IMR-90 (cell line): ENCODE measurements at regions not wholly inside any gene's neighbourhood (a gene's known extent, or its start where the extent isn't known, plus 50 kb on each side); places are given as distances from the start of the nearest gene placed in this dataset.

Source experiments
- ATAC-seq: fragments of 200-7000 bp; cut with Tn5 transposase; 2 replicates; pipeline ENCODE4 v1.9.1; 2020; ENCODE audit warnings: low read depth, mild to moderate bottlenecking, moderate library complexity
- BruUV-seq: library from RNA; stranded (reverse); fragments of 400-500 nt; replicated peaks from 2 replicates; lab custom pipeline; 2021; lab: Mats Ljungman, UMichigan
- CTCF ChIA-PET: fragments of 300-600 bp; formaldehyde crosslinking; extraction: SDS; loops from one replicate; lab custom pipeline; 2021; ENCODE audit warnings: antibody characterized with exemption; lab: Yijun Ruan, JAX
- POLR2A ChIA-PET: fragments of 300-600 bp; sonication (Branson Sonifier 250); formaldehyde crosslinking; loops from one replicate; lab custom pipeline; 2022; ENCODE audit warnings: antibody characterized with exemption; ENCODE audit not compliant: unreplicated experiment; lab: Charles Lee
- DNase-seq: peaks from one replicate; pipeline ENCODE4 v3.0.0; 2013
- H2AFZ ChIP-seq: replicated peaks from 2 replicates; pipeline ENCODE3; 2013; ENCODE audit warnings: low read length, mild to moderate bottlenecking; ENCODE audit not compliant: poor library complexity
- H2AK5ac ChIP-seq: 2 replicates; pipeline ENCODE4 v1.6.1; 2013; ENCODE audit warnings: low read depth, low read length, inconsistent platforms
- H2AK9ac ChIP-seq: replicated peaks from 2 replicates; pipeline ENCODE3; 2013; ENCODE audit warnings: mild to moderate bottlenecking, low read depth, low read length, moderate library complexity; ENCODE audit not compliant: poor library complexity
- H2BK120ac ChIP-seq: 2 replicates; pipeline ENCODE4 v1.6.1; 2013; ENCODE audit warnings: low read depth, low read length, inconsistent platforms
- H2BK15ac ChIP-seq: 3 replicates; pipeline ENCODE4 v1.6.1; 2013; ENCODE audit warnings: low read depth, low read length, inconsistent platforms
- H2BK20ac ChIP-seq: 2 replicates; pipeline ENCODE4 v1.6.1; 2013; ENCODE audit warnings: low read depth, mild to moderate bottlenecking, inconsistent platforms, low read length, moderate library complexity
- H2BK5ac ChIP-seq: 2 replicates; pipeline ENCODE4 v1.6.1; 2013; ENCODE audit warnings: mild to moderate bottlenecking, low read depth, low read length, inconsistent platforms; ENCODE audit not compliant: poor library complexity, severe bottlenecking
- H3K14ac ChIP-seq: replicated peaks from 2 replicates; pipeline ENCODE4 v1.6.1; 2013; ENCODE audit warnings: low read depth, low read length, inconsistent platforms
- H3K18ac ChIP-seq: 2 replicates; pipeline ENCODE4 v1.6.1; 2013; ENCODE audit warnings: low read depth, low read length, control low read depth
- H3K23ac ChIP-seq: 2 replicates; pipeline ENCODE4 v1.6.1; 2013; ENCODE audit warnings: low read depth, low read length, inconsistent platforms
- H3K27ac ChIP-seq: 2 replicates; pipeline ENCODE4 v1.5.1; 2013; ENCODE audit warnings: mild to moderate bottlenecking, control low read depth, low read length; ENCODE audit not compliant: insufficient read depth
- H3K27me3 ChIP-seq: 2 replicates; pipeline ENCODE4 v1.6.1; 2013; ENCODE audit warnings: low read length; ENCODE audit not compliant: control insufficient read depth, insufficient read depth
- H3K36me3 ChIP-seq: 2 replicates; pipeline ENCODE4 v1.6.1; 2013; ENCODE audit warnings: low read length, mixed read lengths; ENCODE audit not compliant: control insufficient read depth, insufficient read depth
- H3K4ac ChIP-seq: 2 replicates; pipeline ENCODE4 v1.6.1; 2013; ENCODE audit warnings: low read depth, low read length, inconsistent platforms
- H3K4me1 ChIP-seq: 2 replicates; pipeline ENCODE4 v1.6.1; 2013; ENCODE audit warnings: low read length, mixed read lengths; ENCODE audit not compliant: control insufficient read depth, insufficient read depth
- H3K4me2 ChIP-seq: 2 replicates; pipeline ENCODE4 v1.6.1; 2013; ENCODE audit warnings: low read depth, mild to moderate bottlenecking, control low read depth, low read length, moderate library complexity
- H3K4me3 ChIP-seq: 2 replicates; pipeline ENCODE4 v1.5.1; 2013; ENCODE audit warnings: low read depth, mild to moderate bottlenecking, control low read depth, low read length, moderate library complexity; ENCODE audit not compliant: insufficient read depth
- H3K56ac ChIP-seq: 2 replicates; pipeline ENCODE4 v1.6.1; 2013; ENCODE audit warnings: low read length, inconsistent platforms; ENCODE audit not compliant: insufficient read depth; ENCODE audit errors: extremely low read depth
- H3K79me1 ChIP-seq, 2 experiments: 2 replicates each; pipeline ENCODE4 v1.6.1; 2013; ENCODE audit warnings: low read length in 2 of 2, inconsistent platforms in 1 of 2, low read depth in 1 of 2
- H3K9ac ChIP-seq: 2 replicates; pipeline ENCODE4 v1.6.1; 2013; ENCODE audit warnings: low read depth, low read length, control low read depth
- H3K9me1 ChIP-seq: 2 replicates; pipeline ENCODE4 v1.6.1; 2013; ENCODE audit warnings: low read length, inconsistent platforms; ENCODE audit not compliant: insufficient read depth
- H3K9me3 ChIP-seq: 2 replicates; pipeline ENCODE4 v1.6.1; 2013; ENCODE audit warnings: low read length; ENCODE audit not compliant: control insufficient read depth, insufficient read depth
- H4K20me1 ChIP-seq: 2 replicates; pipeline ENCODE4 v1.6.1; 2013; ENCODE audit warnings: low read length, inconsistent platforms; ENCODE audit not compliant: insufficient read depth
- H4K5ac ChIP-seq: 2 replicates; pipeline ENCODE4 v1.6.1; 2013; ENCODE audit warnings: mild to moderate bottlenecking, low read depth, low read length, control low read depth
- H4K8ac ChIP-seq, 2 experiments: 2 replicates each; pipeline ENCODE4 v1.6.1; 2013; ENCODE audit warnings: low read depth in 2 of 2, low read length in 2 of 2, control low read depth in 1 of 2, inconsistent platforms in 1 of 2
- H4K91ac ChIP-seq: 2 replicates; pipeline ENCODE4 v1.6.1; 2013; ENCODE audit warnings: low read depth, low read length, inconsistent platforms; ENCODE audit not compliant: insufficient read depth
- BHLHE40 ChIP-seq: fragments of 150-350 bp; IDR thresholded peaks from 2 replicates; pipeline ENCODE4 v1.6.1; 2016; ENCODE audit warnings: mild to moderate bottlenecking, low read depth, low read length
- CEBPB ChIP-seq: IDR thresholded peaks from 2 replicates; pipeline ENCODE4 v1.6.1; 2012; ENCODE audit warnings: low read depth, low read length, improper control_type of control experiment
- FOS ChIP-seq: fragments of 150-350 bp; IDR thresholded peaks from 2 replicates; pipeline ENCODE4 v1.6.1; 2016; ENCODE audit warnings: low read depth, low read length
- MAFK ChIP-seq: IDR thresholded peaks from 2 replicates; pipeline ENCODE4 v1.6.1; 2012; ENCODE audit warnings: low read depth, low read length, improper control_type of control experiment
- MAZ ChIP-seq: IDR thresholded peaks from 2 replicates; pipeline ENCODE4 v1.6.1; 2012; ENCODE audit warnings: low read depth, mild to moderate bottlenecking, low read length, improper control_type of control experiment, moderate library complexity, borderline replicate concordance
- MXI1 ChIP-seq: IDR thresholded peaks from 2 replicates; pipeline ENCODE4 v1.6.1; 2012; ENCODE audit warnings: low read depth, mild to moderate bottlenecking, low read length, moderate library complexity, borderline replicate concordance
- NFE2L2 ChIP-seq: fragments of 150-350 bp; IDR thresholded peaks from 2 replicates; pipeline ENCODE4 v1.6.1; 2016; ENCODE audit warnings: low read depth, mild to moderate bottlenecking, low read length
- POLR2A ChIP-seq: IDR thresholded peaks from 2 replicates; pipeline ENCODE4 v1.6.1; 2012; ENCODE audit warnings: mild to moderate bottlenecking, low read depth, low read length
- RAD21 ChIP-seq: IDR thresholded peaks from 2 replicates; pipeline ENCODE4 v1.6.1; 2012; ENCODE audit warnings: low read length, improper control_type of control experiment
- RFX5 ChIP-seq: IDR thresholded peaks from 2 replicates; pipeline ENCODE4 v1.8.0; 2012; ENCODE audit warnings: low read depth, mild to moderate bottlenecking, low read length, moderate library complexity
- WGBS, 2 experiments: methylation state at CpG; one replicate each; pipeline versions ENCODE4 v1.1.5 to v1.1.7; 2013; ENCODE audit warnings: missing lambda C conversion rate in 2 of 2; ENCODE audit not compliant: insufficient read length in 1 of 2; ENCODE audit errors: extremely low coverage in 2 of 2; 5-methylcytosine and 5-hydroxymethylcytosine counted together
- dilution Hi-C: fragments of 300-500 bp; cut with HindIII; formaldehyde crosslinking; loops from one replicate; pipeline ENCODE4 v1.14.3; 2018; ENCODE audit warnings: low sequenced_read_pairs; ENCODE audit not compliant: unreplicated experiment
- in situ Hi-C: fragments of 300-500 bp; cut with MboI; formaldehyde crosslinking; loops from 3 replicates; pipeline ENCODE4 v1.14.3; 2019; ENCODE audit warnings: low sequenced_read_pairs, inconsistent platforms, mixed read lengths
- intact Hi-C: fragments of 100-400 bp; cut with micrococcal nuclease; formaldehyde crosslinking; loops from 2 replicates; pipeline ENCODE4 v1.10.0; 2022
- TF ChIP-seq, protein P1 (sequence below): conservative IDR thresholded peaks from 2 replicates; pipeline ENCODE4 v1.5.1; 2012; ENCODE audit warnings: mild to moderate bottlenecking, low read depth, low read length, improper control_type of control experiment
- TF ChIP-seq, protein P2 (sequence below): fragments of 150-350 bp; IDR thresholded peaks from 2 replicates; pipeline ENCODE4 v1.6.1; 2016; ENCODE audit warnings: low read depth, mild to moderate bottlenecking, low read length, moderate library complexity, borderline replicate concordance
- TF ChIP-seq, protein P3 (sequence below): fragments of 150-350 bp; IDR thresholded peaks from 2 replicates; pipeline ENCODE4 v1.6.1; 2017; ENCODE audit warnings: mild to moderate bottlenecking, antibody characterized with exemption, low read length, low read depth

DNA sequence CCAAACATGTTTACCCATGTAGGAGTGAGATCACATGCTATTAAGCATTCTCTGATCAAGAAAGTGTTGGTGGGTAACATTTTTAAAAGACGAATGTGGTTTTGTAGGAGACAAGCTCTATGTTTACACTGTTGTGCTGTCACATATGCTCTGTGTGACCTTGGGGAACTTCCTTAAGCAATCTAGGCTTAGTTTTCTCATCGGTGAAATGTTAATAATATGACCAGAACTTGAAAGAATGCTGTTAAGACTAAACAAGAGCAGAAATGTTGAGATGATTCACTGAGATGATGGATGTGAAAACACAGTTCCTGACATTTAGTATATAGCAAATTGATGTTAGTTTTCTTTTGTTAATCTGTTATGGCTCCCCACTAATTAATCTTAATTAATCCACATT is 860.9 kb upstream of the CNTNAP5 start:
- H3K4me2 ChIP-seq: no peak overlapping the region
- no peak overlapping the region for H3K56ac ChIP-seq
- CTCF ChIA-PET: no interaction called here
- no peaks in the 10 kb centered on the region for H3K79me1 ChIP-seq
- WGBS, 2 experiments: no CpG with 5 or more reads among the region's 2 CpGs
- no peak overlapping the region for H3K4ac ChIP-seq
- dilution Hi-C loops: no loop called here
- POLR2A ChIA-PET: no interaction called here
- no peak overlapping the region for H3K9ac ChIP-seq
- ATAC-seq (no peak), DNase-seq (no peak)
- no peak overlapping the region for H4K91ac ChIP-seq
- no peak overlapping the region for H3K14ac ChIP-seq
- no peaks in the 10 kb centered on the region for H3K36me3 ChIP-seq
- H3K9me1 ChIP-seq: no peaks in the 10 kb centered on the region
- peaks cover 3% of the 10 kb centered on the region; the same call in 1 of the 2 replicates for H3K9me3 ChIP-seq
- intact Hi-C loops: no loop called here
- no peak overlapping the region for H2AK5ac ChIP-seq
- no peak overlapping the region for H3K27ac ChIP-seq
- H3K4me3 ChIP-seq: no peak overlapping the region
- no peak overlapping the region for H4K8ac ChIP-seq
- no peak overlapping the region for H2BK15ac ChIP-seq
- no peaks in the 10 kb centered on the region for H4K20me1 ChIP-seq
- no peak overlapping the region for H2BK5ac ChIP-seq
- no peak overlapping the region for H2BK20ac ChIP-seq
- no peaks in the 10 kb centered on the region for H3K4me1 ChIP-seq
- H2AFZ ChIP-seq: no peak overlapping the region
- in situ Hi-C loops: no loop called here
- H3K27me3 ChIP-seq: no peaks in the 10 kb centered on the region
- no peak overlapping the region for H2BK120ac ChIP-seq
- TF ChIP-seq POLR2A: no peak
- TF ChIP-seq, protein P1, sequence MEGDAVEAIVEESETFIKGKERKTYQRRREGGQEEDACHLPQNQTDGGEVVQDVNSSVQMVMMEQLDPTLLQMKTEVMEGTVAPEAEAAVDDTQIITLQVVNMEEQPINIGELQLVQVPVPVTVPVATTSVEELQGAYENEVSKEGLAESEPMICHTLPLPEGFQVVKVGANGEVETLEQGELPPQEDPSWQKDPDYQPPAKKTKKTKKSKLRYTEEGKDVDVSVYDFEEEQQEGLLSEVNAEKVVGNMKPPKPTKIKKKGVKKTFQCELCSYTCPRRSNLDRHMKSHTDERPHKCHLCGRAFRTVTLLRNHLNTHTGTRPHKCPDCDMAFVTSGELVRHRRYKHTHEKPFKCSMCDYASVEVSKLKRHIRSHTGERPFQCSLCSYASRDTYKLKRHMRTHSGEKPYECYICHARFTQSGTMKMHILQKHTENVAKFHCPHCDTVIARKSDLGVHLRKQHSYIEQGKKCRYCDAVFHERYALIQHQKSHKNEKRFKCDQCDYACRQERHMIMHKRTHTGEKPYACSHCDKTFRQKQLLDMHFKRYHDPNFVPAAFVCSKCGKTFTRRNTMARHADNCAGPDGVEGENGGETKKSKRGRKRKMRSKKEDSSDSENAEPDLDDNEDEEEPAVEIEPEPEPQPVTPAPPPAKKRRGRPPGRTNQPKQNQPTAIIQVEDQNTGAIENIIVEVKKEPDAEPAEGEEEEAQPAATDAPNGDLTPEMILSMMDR: no peak
- no peak for TF ChIP-seq RFX5
- TF ChIP-seq FOS: no peak
- TF ChIP-seq BHLHE40: no peak
- no peak for TF ChIP-seq MXI1
- TF ChIP-seq, protein P2, sequence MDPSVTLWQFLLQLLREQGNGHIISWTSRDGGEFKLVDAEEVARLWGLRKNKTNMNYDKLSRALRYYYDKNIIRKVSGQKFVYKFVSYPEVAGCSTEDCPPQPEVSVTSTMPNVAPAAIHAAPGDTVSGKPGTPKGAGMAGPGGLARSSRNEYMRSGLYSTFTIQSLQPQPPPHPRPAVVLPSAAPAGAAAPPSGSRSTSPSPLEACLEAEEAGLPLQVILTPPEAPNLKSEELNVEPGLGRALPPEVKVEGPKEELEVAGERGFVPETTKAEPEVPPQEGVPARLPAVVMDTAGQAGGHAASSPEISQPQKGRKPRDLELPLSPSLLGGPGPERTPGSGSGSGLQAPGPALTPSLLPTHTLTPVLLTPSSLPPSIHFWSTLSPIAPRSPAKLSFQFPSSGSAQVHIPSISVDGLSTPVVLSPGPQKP: no peak
- TF ChIP-seq MAFK: no peak
- TF ChIP-seq MAZ: no peak
- TF ChIP-seq NFE2L2: no peak
- no peak for TF ChIP-seq RAD21
- TF ChIP-seq, protein P3, sequence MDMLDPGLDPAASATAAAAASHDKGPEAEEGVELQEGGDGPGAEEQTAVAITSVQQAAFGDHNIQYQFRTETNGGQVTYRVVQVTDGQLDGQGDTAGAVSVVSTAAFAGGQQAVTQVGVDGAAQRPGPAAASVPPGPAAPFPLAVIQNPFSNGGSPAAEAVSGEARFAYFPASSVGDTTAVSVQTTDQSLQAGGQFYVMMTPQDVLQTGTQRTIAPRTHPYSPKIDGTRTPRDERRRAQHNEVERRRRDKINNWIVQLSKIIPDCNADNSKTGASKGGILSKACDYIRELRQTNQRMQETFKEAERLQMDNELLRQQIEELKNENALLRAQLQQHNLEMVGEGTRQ: no peak
- TF ChIP-seq CEBPB: no peak
- H2AK9ac ChIP-seq: no peak overlapping the region
- H4K5ac ChIP-seq: no peak overlapping the region
- no TSS peak for BruUV-seq
- H3K23ac ChIP-seq: no peak overlapping the region
- no peak overlapping the region for H3K18ac ChIP-seq
